HG02610 (cell line): ENCODE measurements at regions not wholly inside any gene's neighbourhood (a gene's known extent, or its start where the extent isn't known, plus 50 kb on each side); places are given as distances from the start of the nearest gene placed in this dataset.
"Not testable (repeated sequence)": the region's sequence is repeated elsewhere in the genome, so short reads cannot be mapped to it uniquely, and the experiment has no call there.

Source experiments
- ATAC-seq: cut with Tn5 transposase; IDR thresholded peaks from one replicate; pipeline ENCODE4 v1.9.1; 2021; ENCODE audit warnings: mild to moderate bottlenecking, moderate library complexity; ENCODE audit not compliant: unreplicated experiment

DNA sequence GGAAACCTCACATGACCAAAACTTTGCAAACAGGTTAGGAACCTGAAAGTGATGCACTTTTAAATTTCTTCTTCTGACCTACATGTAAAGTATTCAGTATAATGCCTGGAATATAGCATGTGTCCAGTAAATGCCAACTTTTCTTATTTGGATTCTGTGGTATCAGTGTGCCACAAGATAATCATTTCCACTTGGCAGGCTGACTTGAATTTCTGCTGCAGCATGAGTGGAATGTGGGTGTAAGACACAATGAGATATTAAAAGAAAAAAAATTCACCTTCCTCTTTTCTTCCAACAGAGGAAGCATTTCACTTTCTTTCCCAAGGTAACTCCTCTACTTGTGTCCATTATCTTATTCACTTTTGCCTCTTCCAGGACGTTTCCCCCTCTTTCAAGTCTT lies 141.9 kb upstream of the PRKD1 start:
- no peak for ATAC-seq

DNA sequence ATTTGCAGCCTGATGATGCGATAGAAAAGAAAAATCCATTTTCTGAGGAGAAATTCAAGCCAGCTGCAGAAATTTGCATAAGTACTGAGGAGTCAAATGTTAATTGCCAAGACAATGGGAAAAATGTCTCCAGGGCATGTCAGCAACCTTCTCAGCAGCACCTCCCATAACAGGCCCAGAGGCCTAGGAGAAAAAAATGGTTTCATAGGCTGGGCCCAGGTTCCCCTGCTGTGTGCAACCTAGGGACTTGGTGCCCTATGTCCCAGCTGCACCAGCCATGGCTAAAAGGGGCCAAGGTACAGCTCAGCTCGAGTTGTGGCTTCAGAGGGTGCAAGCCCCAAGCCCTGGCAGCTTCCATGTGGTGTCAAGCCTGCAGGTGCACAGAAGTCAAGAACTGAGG lies 144.8 kb upstream of the PRKD1 start:
- ATAC-seq = not testable (repeated sequence)

DNA sequence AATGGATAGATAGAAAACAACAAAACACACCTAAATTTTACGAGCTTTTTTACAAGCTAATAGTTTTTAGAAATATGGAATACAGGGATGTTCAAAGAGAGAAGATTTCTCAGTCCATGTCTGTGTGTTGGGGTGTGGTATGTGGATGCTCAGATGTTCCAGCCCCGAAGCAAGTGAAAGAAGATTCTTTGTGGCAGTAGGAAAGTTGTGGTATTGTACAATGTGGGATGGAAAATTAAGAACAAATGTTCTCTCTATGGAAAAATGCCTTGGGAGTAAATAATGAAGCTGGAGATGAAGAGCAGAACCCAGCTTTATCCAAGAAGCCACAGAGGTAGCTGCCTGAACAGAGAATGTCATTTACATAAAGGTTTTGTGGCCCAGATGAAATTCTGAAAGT lies 150.3 kb upstream of the PRKD1 start:
- no peak for ATAC-seq

DNA sequence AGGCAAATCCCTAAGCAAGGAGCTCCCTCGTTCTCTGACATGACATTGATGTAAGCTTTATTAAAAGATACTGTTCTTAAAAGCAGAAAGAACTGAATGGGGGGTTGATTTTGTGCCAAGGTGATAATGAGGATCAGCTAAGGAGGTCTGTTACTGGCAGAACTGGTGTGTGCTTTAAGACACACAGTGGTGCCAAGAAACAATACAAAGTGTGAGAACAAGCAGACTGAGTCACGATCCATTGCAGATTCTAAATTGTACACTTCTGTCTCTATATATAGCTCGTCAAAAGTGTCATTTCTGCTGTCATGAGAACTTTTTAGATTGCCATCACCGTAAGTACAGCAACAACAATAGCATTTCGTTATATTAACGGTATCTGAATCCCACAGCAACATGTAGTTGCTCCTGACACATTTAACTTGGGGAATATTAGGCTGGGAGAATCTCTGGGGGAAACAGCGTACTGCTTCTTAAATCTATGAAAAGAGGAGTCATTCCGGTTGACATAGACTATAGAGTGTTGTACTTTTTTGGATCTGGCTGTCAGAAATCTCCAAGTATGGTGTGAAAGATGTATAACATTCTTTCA lies 151.3 kb upstream of the PRKD1 start:
- ATAC-seq = no peak

DNA sequence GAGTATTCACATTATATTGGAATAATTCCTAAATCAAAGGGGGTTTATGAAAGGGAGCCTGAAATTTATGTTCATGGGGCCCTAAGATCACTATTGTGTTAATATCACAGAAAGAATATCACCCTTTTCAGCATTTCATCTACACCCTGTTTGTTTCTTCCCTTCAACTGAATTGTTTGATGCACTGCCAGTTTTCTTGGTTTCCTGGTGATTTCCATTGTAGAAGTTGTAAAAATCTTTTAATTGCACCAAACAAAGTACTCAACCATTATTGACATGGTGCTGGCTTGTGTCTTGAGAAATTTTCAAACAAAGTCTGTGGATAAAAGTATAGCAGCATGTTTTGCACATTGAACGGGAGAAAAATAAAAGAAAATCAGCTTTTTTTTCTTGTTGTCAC lies 154.8 kb upstream of the PRKD1 start:
- no peak for ATAC-seq

- no peak for ATAC-seq
These were observed 157.2 kb upstream of the PRKD1 start for GRCh38 chr14:30084811-30085210.

DNA sequence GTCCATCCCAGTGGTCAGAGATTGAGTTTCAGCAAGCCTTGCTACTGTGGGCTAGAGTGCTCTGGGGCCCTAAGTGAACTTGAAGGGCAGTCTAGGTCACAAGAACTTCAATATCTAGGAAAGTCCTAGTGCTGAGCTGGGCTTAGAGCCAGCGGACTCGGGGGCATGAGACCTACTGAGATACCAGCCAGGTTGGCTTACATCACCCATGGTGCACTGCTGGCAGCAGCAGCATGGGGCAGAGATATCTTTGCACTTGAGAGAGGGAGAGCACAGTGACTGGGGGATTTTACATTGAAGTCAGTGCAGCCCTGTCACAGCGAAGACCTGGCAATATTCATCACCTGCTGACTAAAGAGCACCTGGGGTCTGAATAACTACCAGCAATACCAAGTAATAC lies 158.3 kb upstream of the PRKD1 start:
- no peak for ATAC-seq

- no peak for ATAC-seq
These were observed 161.0 kb upstream of the PRKD1 start for GRCh38 chr14:30088620-30089019.

GRCh38 chr14:30108975-30109700 lies 181.5 kb upstream of the PRKD1 start:
- no peak for ATAC-seq

DNA sequence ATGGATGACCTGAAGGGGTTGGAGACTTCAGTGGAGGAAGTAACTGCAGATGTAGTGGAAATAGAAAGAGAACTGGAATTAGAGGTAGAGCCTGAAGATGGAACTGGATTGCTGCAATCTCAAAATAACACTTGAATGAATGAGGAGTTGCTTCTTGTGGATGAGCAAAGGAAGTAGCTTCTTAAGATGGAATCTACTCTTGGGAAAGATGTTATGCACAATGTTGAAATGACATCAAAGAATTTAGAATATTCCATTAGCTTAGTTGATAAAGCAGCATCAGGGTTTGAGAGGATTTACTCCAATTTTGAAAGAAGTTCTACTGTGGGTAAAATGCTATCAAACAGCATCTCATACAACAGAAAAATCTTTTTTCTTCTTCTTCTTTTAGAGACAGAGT lies 186.4 kb upstream of the PRKD1 start:
- ATAC-seq = no peak

DNA sequence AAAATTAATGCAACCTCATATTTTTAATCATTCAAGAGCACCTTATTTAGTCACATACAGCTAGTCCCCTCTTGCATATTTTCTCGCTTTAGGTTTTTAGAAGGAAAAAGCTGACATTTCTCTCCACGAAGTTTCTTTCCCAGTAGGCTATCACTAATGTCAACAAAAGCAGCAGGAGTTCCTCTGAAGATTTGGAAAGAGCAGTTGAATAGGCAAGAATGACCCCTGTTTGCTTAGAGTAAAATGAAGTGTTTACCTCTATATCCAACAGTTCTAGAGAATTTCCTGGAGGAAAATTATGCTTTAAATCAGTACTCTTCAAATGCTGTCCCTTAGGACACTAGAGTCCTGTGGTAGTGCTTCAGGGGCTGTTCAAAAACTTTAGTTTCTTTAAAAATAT lies 188.1 kb upstream of the PRKD1 start:
- ATAC-seq = no peak

DNA sequence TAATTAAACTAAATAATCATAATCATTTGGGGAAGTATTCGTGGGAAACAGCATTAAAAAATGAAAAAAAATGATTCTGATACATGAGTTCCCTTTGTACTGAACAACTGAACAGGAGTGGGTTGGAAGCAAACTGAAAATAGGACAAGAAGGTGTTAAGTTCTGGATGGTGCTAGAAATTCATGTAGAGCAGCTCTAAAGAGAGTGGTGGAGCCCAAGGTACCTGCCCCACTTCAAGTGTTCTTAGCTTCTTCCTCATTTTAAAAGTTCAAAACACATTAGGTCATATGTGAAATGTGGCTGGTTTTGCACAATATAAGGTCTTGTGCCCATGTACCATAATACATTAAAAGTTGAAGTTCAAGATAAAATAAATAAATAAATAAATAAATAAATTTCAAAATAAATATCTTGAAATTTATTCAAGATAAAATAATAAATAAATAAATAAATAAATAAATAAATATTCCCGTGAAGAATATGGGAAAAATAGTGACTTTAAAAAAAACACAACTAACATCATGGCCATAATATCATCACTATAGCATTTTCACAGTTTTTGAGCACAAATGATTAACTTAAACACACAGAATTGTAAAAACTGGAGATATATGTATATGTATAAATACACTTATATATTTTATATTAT lies 191.5 kb upstream of the PRKD1 start:
- ATAC-seq = no peak

DNA sequence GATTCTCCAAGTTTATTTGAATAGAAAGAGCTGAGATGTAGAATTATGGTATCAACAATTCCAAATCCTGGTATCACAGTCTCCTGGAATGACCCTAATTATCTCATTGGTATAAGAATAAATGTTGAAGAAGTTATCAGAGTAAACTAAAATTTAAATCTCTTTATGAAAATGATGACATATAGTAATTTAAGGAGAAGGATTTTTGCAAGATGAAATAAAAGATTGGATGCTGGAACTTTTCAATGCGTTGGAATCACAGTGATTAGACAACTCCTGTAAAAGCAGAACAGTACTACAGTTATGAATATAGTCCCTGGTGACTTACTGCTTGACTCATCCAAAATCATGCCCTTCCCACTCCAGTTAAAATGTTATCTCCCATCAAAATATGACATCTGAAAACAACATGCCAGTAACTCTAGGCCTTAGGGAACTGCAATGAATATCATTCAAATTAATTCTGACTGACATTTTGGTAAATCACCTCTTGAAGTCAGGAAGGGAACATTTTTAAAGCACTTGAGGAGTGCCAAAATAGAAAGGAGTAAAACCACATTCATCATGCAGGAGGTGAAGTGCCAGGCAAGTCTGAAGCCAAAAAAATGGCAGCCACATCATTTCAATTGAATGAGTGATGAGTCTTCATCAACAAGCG lies 197.8 kb upstream of the PRKD1 start:
- ATAC-seq = no peak

DNA sequence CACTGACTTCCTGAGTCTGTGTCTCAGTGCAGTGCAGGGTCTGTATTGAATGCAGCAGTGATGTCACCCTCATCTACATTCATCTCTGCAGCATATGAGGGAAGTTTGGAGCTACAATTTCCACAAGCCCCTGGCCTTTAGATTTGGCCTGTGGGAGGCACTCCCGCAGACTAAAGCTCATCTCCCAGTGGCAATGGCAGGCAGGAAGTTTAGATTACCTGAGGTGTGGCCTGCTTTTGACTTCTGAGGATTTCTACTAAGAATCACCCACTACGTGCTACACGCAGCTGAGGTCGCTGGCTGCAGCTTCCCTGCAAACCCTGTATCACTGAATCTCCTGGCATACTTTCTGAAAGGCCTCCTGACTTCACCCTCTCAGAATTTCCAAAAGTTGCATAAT lies 202.2 kb upstream of the PRKD1 start:
- no peak for ATAC-seq

- ATAC-seq = no peak
These were observed 204.0 kb upstream of the PRKD1 start for GRCh38 chr14:30131581-30132097.

- no peak for ATAC-seq
These were observed 204.5 kb upstream of the PRKD1 start for GRCh38 chr14:30132196-30132595.

DNA sequence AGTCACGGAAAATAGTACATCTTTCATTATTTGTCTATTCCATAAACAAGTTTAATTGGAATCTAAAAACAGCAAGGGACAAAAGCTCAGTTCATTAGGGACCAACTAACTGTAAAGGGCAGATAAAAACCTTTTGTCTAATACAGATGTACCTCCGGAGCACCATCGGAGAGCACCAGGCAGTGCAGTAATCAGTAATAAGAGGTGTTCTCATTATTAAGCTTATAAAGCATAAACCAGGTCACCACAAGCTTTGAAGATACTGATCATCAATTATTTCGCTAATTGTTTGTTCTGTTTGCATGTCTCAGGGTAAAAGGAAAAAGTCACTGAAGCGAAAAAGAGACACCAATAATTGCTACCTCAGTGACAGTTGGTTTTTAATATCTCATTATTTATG lies 207.3 kb upstream of the PRKD1 start:
- ATAC-seq = no peak

DNA sequence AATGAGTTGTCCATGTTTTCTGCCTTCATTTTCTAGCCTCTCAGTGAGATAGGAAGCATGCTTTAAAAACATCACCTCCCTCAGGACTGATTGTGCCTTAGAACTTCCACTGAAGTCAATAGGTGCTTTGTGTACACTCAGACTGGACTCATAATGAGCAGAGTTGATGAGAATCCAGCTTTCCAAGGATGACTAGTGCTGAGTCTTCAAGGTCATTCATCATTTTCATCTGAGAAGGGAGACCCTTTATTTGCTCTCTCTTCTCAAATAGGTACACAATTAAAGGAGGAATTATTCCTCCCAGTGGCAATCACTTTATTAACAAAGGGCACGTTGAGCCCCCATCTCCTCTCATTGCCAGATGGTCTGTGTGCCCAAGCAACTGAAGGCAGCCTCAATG lies 210.9 kb upstream of the PRKD1 start:
- no peak for ATAC-seq

DNA sequence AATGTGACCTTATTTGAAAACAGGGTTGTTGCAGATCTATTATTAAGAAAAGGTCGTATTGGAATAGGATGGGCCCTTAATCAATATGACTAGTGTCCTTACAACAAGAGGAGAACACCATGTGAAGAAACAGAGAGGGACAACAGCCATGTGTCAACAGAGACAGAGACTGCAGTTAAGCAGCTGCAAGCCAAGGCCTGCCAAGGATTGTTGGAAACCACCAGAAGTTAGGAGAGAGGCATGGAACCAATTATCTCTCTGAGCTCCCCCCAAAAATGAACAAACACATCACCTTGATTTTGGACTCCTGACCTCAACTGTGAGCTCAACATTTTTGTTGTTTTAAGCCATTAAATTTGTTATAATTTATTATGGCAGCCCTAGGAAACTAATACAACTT lies 214.6 kb upstream of the PRKD1 start:
- no peak for ATAC-seq

GRCh38 chr14:30143627-30144026 lies 216.0 kb upstream of the PRKD1 start:
- no peak for ATAC-seq

DNA sequence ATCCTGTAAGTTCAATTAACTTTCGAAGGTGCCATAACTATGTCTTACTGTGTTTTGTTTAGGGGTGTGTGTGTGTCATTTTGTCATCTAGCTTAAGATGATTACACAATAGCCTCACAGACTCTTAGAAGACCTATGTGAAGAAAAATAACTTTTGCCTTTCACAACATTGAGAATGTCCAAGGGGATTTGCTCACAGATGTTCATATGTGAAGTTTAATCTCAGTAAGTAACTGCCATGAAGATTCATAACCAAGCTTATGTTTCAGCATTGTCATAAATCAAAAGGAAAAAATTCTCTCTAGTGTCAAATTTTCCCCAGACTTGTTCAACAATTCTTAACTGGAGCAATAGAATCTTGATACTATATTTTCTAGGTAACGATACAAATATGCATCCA lies 226.1 kb upstream of the PRKD1 start:
- ATAC-seq = no peak

DNA sequence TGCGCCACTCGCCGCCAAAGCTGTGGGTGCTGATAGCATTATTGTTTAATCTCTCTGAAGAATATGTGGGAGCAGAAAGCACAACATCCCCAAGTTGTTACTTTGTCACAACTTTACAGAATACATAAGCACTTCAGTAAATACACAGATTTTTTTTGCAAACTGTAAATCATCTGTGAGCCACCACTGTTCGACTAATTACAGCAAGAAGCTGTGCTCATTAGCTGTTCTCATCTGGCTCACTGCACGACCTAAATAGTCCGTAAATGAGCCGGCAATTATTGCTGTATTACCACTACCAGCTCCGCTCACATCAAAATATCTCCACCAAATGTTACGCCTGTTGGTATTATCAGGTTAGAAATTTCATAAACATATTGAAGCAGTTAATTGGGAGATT lies 228.9 kb upstream of the PRKD1 start:
- no peak for ATAC-seq
